ENCODE measurements at regions not wholly inside any gene's neighbourhood (a gene's known extent, or its start where the extent isn't known, plus 50 kb on each side); places are given as distances from the start of the nearest gene placed in this dataset.
"Not testable (repeated sequence)": the region's sequence is repeated elsewhere in the genome, so short reads cannot be mapped to it uniquely, and the experiment has no call there.

GRCh38 chr7:104956753-104957450 is 57.1 kb upstream of the KMT2E start:
- peak; percentile 74 for DNase-seq

GRCh38 chr7:104958371-104958865 is 55.6 kb upstream of the KMT2E start:
- DNase-seq, result no peak

- DNase-seq, result not testable (repeated sequence)
Measured at GRCh38 chr7:104959483-104959882, 54.5 kb upstream of the KMT2E start.

- DNase-seq, result peak; percentile 84
Measured at GRCh38 chr7:104960741-104961448, 53.1 kb upstream of the KMT2E start.

DNA sequence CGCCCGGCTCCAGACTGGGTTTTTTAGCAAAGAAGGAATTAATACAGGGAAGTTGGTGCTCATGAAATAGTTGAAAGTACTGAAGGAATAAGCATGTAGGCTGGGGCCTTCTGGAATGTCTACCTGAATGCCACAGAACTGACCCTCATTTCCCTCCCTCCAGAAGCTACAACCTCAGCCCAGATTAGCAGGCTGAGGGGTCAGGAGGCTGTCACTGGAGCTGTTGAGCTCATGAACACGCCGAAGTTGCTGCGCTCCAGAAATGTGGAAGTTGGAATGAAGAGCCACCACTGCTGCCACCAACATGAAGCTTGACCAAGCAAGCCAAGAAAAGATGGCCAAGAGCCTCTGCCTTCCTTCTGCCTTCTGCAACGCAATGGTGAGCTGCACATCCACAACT is 52.2 kb upstream of the KMT2E start:
- DNase-seq, result no peak

- no peak for DNase-seq
Measured at GRCh38 chr7:104962781-104963180, 51.2 kb upstream of the KMT2E start.

DNA sequence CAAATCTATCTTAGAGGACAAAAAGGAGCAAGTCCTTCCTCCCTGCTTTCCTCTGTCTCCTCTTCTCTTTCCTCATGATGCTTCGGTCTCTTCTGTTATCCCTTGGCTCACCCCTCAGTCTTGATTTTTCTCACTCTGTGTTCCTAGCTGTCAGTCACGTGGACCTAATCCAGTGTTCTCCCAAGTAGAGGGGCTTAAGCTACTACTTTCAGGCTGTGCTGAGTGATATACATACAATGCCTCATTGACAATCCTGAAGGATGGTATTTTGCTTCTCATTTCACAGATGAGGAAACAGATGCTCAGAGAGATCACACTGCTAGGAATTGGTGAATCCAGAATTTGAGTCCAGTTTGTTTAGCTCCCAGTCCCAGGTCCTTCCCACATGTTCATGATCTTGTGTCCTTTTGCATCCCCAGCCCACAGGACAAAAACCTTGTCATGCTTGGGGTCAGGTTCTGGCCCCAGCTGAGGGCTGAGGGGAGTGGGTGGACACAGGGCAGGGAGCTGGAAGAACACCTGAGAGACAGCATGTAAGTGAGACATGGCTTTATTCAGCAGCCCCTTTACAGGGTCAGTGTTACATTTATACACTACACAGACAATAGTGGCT is 50.5 kb upstream of the KMT2E start:
- no peak for DNase-seq

GRCh38 chr7:104963991-104964385 is 50.0 kb upstream of the KMT2E start:
- DNase-seq, result no peak

All from SIG-M5 (cell line).